ENCODE measurements at regions not wholly inside any gene's neighbourhood (a gene's known extent, or its start where the extent isn't known, plus 50 kb on each side); places are given as distances from the start of the nearest gene placed in this dataset.

DNA sequence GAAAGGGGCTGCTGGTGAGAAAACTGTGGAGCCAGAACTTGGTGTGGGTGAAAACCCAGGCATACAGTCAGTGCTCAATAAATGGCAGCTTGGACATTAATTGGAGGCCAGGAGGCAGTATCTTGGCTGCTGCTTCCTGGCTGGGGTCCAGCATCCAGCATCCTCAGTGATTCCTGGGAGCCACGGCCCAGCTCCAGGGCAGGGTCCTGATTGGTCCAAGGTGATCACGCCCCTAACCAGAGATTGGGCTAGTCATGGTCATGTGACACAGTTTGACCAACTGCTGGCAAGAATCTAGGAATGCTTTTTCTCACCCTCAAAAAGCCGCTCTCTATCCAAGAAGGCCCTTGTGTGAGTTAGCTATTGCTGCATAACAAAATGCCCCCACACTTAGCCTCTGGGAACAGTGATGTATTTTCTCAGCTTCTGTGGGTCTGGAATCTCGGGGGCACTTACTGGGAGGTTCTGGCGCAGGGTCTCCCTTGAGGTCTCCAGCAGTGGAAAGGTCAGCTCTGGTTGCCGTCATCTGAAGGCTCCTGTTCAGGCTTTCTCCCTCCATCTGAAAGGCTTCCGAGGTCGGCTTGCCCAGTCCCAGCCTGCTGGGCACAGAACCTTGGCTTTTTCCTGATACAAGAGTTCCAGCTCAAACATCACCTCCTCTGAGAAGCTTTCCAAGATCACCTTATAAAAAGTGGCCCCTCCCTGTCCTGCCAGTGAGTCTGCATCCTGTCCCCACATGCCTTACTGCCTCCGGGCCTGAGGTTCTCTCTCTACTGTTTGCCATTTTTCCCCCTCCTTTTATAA lies 119.2 kb upstream of the NCOR2 start:
- no peaks in the 10 kb centered on the region for H3K79me1 ChIP-seq (ENCODE audit: insufficient read depth, low read depth, low read length, poor library complexity, severe bottlenecking)
- Mint-ChIP-seq H3K36me3 (ENCODE audit: insufficient read depth in 1 of 3, low read depth in 3 of 3) (no peaks in the 10 kb centered on the region; a peak in 1 of 7 replicates), H3K27ac (peak overlapping the region in 1 of 3 experiments; percentile 53; a peak in 1 of 7 replicates), H3K4me3 (no peak overlapping the region), H3K4me1 (peaks cover 39 to 45% of the 10 kb centered on the region in 2 experiments), H3K9me3 (peaks cover 5% of the 10 kb centered on the region in 2 experiments; a peak in 2 of 5 replicates), H3K27me3 (ENCODE audit: low read depth) (peaks cover 2% of the 10 kb centered on the region)
- no peak overlapping the region for H3K9ac ChIP-seq (ENCODE audit: extremely low read depth, insufficient read length, low read length)
- H4K91ac ChIP-seq (ENCODE audit: insufficient read length, low read depth, low read length), result no peak overlapping the region
- no peak overlapping the region for H3K14ac ChIP-seq (ENCODE audit: insufficient read depth, low read length)
- no peak overlapping the region for H3T11ph ChIP-seq (ENCODE audit: low read length)
- no CpG with 5 or more reads among the region's 9 CpGs for WGBS (ENCODE audit: extremely low coverage, insufficient read length, low lambda C conversion rate)
- H3K23me2 ChIP-seq (ENCODE audit: insufficient read length, low read depth, low read length, poor library complexity, severe bottlenecking), result no peaks in the 10 kb centered on the region
- no peak overlapping the region for H2BK120ac ChIP-seq (ENCODE audit: low read depth, low read length, poor library complexity, severe bottlenecking)
- TF ChIP-seq, protein P1, sequence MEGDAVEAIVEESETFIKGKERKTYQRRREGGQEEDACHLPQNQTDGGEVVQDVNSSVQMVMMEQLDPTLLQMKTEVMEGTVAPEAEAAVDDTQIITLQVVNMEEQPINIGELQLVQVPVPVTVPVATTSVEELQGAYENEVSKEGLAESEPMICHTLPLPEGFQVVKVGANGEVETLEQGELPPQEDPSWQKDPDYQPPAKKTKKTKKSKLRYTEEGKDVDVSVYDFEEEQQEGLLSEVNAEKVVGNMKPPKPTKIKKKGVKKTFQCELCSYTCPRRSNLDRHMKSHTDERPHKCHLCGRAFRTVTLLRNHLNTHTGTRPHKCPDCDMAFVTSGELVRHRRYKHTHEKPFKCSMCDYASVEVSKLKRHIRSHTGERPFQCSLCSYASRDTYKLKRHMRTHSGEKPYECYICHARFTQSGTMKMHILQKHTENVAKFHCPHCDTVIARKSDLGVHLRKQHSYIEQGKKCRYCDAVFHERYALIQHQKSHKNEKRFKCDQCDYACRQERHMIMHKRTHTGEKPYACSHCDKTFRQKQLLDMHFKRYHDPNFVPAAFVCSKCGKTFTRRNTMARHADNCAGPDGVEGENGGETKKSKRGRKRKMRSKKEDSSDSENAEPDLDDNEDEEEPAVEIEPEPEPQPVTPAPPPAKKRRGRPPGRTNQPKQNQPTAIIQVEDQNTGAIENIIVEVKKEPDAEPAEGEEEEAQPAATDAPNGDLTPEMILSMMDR (conservative IDR thresholded peaks at IDR 0.05), result no peak
- H3K56ac ChIP-seq (ENCODE audit: insufficient read length, low read depth, low read length), result no peak overlapping the region
- H3K4ac ChIP-seq (ENCODE audit: low read depth, low read length), result no peak overlapping the region
- H2BK12ac ChIP-seq (ENCODE audit: insufficient read length, low read depth, low read length), result no peak overlapping the region
- no peak overlapping the region for H2BK5ac ChIP-seq (ENCODE audit: insufficient read length, low read length)
- H3K79me2 ChIP-seq (ENCODE audit: insufficient read depth, low read length), result no peaks in the 10 kb centered on the region
- H3K18ac ChIP-seq (ENCODE audit: insufficient read length, low read depth, low read length), result no peak overlapping the region
- H2BK20ac ChIP-seq (ENCODE audit: low read depth, low read length, poor library complexity, severe bottlenecking), result no peak overlapping the region
- H2BK15ac ChIP-seq (ENCODE audit: low read depth, low read length), result no peak overlapping the region
- no peak overlapping the region for H2AFZ ChIP-seq (ENCODE audit: low read length)
- DNase-seq, result no peak
- H3K27ac ChIP-seq (ENCODE audit: insufficient read length, low read depth, low read length), result no peak overlapping the region
- H4K8ac ChIP-seq (replicated peaks; ENCODE audit: insufficient read length, low read depth, low read length), result no peak overlapping the region
- H3K4me2 ChIP-seq (ENCODE audit: insufficient read depth, insufficient read length, low read length), result no peak overlapping the region
- H3K23ac ChIP-seq (ENCODE audit: insufficient read length, low read depth, low read length), result no peak overlapping the region
- H2AK5ac ChIP-seq (ENCODE audit: insufficient read length, low read length), result no peak overlapping the region
- H4K20me1 ChIP-seq (ENCODE audit: control insufficient read depth, insufficient read depth, insufficient read length), result no peaks in the 10 kb centered on the region
- no peaks in the 10 kb centered on the region; the same call in 1 of the 2 replicates for H3K4me1 ChIP-seq (ENCODE audit: insufficient read depth, low read length)
- H4K5ac ChIP-seq (ENCODE audit: insufficient read length, low read depth, low read length), result no peak overlapping the region
- H3K27me3 ChIP-seq (ENCODE audit: insufficient read depth, low read length), result no peaks in the 10 kb centered on the region
- H3K9me3 ChIP-seq (ENCODE audit: control insufficient read depth, low read depth, low read length), result no peaks in the 10 kb centered on the region

Measured in H9 (cell line).